ENCODE measurements at regions not wholly inside any gene's neighbourhood (a gene's known extent, or its start where the extent isn't known, plus 50 kb on each side); places are given as distances from the start of the nearest gene placed in this dataset.

GRCh38 chr1:212161231-212161781 lies 123.9 kb upstream of the PPP2R5A start:
- TF ChIP-seq CTCF (IDR thresholded peaks at IDR 0.05) (no peak), POLR2A (IDR thresholded peaks at IDR 0.05) (no peak)
